GM19467 (cell line): ENCODE measurements at regions not wholly inside any gene's neighbourhood (a gene's known extent, or its start where the extent isn't known, plus 50 kb on each side); places are given as distances from the start of the nearest gene placed in this dataset.

Experiments
- ATAC-seq: cut with Tn5 transposase; IDR thresholded peaks from one replicate; pipeline ENCODE4 v1.9.1; 2021; ENCODE audit warnings: mild to moderate bottlenecking, moderate library complexity; ENCODE audit not compliant: unreplicated experiment

- no peak for ATAC-seq
Measured at GRCh38 chr2:120401275-120402066, 55.5 kb downstream of the INHBB start.

GRCh38 chr2:120402067-120402433, 56.1 kb downstream of the INHBB start:
- no peak for ATAC-seq

GRCh38 chr2:120402508-120402907, 56.6 kb downstream of the INHBB start:
- no peak for ATAC-seq

- ATAC-seq, result no peak
Measured at GRCh38 chr2:120403261-120403660, 57.3 kb downstream of the INHBB start.

GRCh38 chr2:120403676-120404075, 57.7 kb downstream of the INHBB start:
- no peak for ATAC-seq

GRCh38 chr2:120404274-120404673, 58.3 kb downstream of the INHBB start:
- ATAC-seq, result no peak

GRCh38 chr2:120404941-120405758, 59.2 kb downstream of the INHBB start:
- ATAC-seq, result no peak

- no peak for ATAC-seq
Measured at GRCh38 chr2:120405759-120406099, 59.8 kb downstream of the INHBB start.

- ATAC-seq, result no peak
Measured at GRCh38 chr2:120406566-120406965, 60.6 kb downstream of the INHBB start.

- ATAC-seq, result no peak
Measured at GRCh38 chr2:120410487-120410886, 64.6 kb downstream of the INHBB start.

GRCh38 chr2:120415060-120415459, 69.1 kb downstream of the INHBB start:
- no peak for ATAC-seq

GRCh38 chr2:120415728-120416509, 70.0 kb downstream of the INHBB start:
- ATAC-seq, result no peak

GRCh38 chr2:120418174-120418787, 72.3 kb downstream of the INHBB start:
- no peak for ATAC-seq

- ATAC-seq, result no peak
Measured at GRCh38 chr2:120419073-120419472, 73.1 kb downstream of the INHBB start.

- no peak for ATAC-seq
Measured at GRCh38 chr2:120419955-120420354, 74.0 kb downstream of the INHBB start.

- no peak for ATAC-seq
Measured at GRCh38 chr2:120421126-120421829, 75.3 kb downstream of the INHBB start.

GRCh38 chr2:120421830-120422175, 75.9 kb downstream of the INHBB start:
- ATAC-seq, result no peak

GRCh38 chr2:120422465-120423160, 76.7 kb downstream of the INHBB start:
- ATAC-seq, result no peak

GRCh38 chr2:120423167-120423943, 77.4 kb downstream of the INHBB start:
- ATAC-seq, result no peak
